OCI-LY7 (cell line): ENCODE measurements at regions not wholly inside any gene's neighbourhood (a gene's known extent, or its start where the extent isn't known, plus 50 kb on each side); places are given as distances from the start of the nearest gene placed in this dataset.

Experiments used
- EZH2phosphoT487 ChIP-seq: fragments of 200-600 bp; sonication (generic); IDR thresholded peaks from 2 replicates; pipeline ENCODE4 v1.6.1; 2018; ENCODE audit warnings: low read depth, borderline replicate concordance, mild to moderate bottlenecking, mixed run types, antibody characterized with exemption, low read length, moderate library complexity, mixed read lengths
- TF ChIP-seq, protein P1 (sequence below): fragments of 200-600 bp; sonication (generic); conservative IDR thresholded peaks from 2 replicates; pipeline ENCODE4 v1.5.1; 2014; ENCODE audit warnings: mild to moderate bottlenecking, antibody characterized with exemption, low read length, moderate library complexity, mixed read lengths

- TF ChIP-seq, protein P1, sequence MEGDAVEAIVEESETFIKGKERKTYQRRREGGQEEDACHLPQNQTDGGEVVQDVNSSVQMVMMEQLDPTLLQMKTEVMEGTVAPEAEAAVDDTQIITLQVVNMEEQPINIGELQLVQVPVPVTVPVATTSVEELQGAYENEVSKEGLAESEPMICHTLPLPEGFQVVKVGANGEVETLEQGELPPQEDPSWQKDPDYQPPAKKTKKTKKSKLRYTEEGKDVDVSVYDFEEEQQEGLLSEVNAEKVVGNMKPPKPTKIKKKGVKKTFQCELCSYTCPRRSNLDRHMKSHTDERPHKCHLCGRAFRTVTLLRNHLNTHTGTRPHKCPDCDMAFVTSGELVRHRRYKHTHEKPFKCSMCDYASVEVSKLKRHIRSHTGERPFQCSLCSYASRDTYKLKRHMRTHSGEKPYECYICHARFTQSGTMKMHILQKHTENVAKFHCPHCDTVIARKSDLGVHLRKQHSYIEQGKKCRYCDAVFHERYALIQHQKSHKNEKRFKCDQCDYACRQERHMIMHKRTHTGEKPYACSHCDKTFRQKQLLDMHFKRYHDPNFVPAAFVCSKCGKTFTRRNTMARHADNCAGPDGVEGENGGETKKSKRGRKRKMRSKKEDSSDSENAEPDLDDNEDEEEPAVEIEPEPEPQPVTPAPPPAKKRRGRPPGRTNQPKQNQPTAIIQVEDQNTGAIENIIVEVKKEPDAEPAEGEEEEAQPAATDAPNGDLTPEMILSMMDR, result no peak
- no peak for TF ChIP-seq EZH2phosphoT487
Observed at GRCh38 chr13:76683854-76684253, 202.4 kb downstream of the KCTD12 start.
